Stimulated activated CD4-positive, alpha-beta T cell treated with anti-CD3 and anti-CD28 coated beads, Interleukin-1b, Interleukin-23, amount 100 ng/mL, for 24 hours (primary cell): ENCODE measurements at regions not wholly inside any gene's neighbourhood (a gene's known extent, or its start where the extent isn't known, plus 50 kb on each side); places are given as distances from the start of the nearest gene placed in this dataset.

ENCODE experiments used
- DNase-seq, 4 experiments: peaks; one replicate each; pipeline ENCODE4 v3.0.0-alpha.2; 2020; ENCODE audit warnings: low read depth in 4 of 4, low spot score in 1 of 4

DNA sequence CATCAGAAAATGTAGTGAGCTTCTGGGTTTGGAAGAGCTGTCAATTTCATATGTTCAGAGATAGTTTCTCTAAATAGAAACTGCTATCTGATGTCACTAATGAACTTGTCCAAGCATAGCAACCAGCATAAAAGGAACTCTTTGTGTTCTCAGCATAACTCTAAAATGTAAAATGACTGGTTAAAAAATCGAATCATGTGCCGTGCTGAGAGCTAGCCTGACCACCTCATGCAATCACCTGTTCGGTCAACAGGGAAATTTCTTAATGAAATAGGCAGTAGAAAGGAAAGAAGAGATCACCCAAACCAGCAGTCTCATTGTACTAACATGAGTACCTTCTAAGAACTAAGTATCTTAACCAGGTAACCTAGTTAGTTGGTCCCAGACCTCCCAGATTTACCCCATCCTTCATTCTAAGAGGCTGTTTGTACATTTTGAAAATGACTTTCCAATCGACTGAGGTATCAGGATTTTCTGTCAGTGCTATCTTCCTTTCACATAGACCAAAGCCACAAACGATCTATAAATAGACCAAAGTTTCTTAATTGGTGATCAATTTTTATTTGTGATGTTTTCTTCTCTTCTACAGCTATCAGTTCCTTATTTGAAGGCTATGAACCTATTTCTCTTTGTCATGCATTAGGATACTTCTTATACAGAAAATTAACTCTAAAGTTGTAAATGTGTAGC is 147.3 kb downstream of the TLR5 start:
- no peak for DNase-seq

DNA sequence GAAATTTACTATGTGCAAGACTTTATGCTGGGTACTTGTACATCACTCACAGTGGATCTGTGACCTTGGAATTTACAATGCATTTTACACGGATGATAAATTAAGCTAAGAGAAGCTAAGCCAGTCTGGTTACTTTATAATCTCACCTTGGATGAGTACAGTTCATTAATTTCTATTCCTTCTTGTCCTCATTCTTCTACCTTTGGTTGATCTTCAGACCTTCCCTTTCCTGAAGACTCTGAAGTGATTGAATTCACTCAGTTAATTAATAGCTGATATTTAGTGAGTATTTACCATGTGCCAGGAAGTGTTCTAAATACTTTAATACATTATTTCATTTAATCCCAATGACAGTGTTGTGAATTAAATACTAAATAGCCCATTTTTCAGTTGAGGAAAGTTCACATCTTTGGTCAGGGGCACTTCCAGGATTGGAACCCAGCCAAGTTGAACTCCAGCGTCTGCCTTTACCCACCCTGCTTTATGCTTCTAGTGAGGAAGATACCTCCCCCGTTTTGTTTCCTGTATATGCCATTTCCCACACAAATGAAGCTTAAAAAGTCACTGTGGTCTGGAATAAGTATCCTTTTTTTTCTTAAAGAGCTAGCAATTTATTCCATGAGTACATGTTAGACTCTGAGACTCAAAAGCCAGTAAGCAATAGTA is 146.6 kb downstream of the TLR5 start:
- DNase-seq = no peak

DNA sequence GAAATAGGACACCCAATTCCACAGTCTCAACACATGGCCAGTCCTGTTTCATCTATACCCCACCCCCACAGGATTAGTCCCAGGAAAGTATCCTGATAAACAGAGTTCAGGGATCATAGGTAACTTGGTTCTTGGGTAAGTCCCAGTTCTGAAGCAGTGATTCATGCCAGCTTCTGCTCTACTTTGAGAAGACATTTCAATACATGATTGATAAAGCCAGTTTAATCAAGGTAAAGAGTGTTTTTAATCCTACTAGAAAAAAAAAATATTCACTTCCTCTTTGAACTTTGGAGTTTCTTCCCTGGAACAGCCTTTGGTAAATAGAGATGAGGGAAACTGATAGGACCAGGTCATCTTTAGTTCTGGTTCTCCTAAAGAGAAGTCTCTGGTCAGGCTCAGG is 142.4 kb downstream of the TLR5 start:
- no peak for DNase-seq

DNA sequence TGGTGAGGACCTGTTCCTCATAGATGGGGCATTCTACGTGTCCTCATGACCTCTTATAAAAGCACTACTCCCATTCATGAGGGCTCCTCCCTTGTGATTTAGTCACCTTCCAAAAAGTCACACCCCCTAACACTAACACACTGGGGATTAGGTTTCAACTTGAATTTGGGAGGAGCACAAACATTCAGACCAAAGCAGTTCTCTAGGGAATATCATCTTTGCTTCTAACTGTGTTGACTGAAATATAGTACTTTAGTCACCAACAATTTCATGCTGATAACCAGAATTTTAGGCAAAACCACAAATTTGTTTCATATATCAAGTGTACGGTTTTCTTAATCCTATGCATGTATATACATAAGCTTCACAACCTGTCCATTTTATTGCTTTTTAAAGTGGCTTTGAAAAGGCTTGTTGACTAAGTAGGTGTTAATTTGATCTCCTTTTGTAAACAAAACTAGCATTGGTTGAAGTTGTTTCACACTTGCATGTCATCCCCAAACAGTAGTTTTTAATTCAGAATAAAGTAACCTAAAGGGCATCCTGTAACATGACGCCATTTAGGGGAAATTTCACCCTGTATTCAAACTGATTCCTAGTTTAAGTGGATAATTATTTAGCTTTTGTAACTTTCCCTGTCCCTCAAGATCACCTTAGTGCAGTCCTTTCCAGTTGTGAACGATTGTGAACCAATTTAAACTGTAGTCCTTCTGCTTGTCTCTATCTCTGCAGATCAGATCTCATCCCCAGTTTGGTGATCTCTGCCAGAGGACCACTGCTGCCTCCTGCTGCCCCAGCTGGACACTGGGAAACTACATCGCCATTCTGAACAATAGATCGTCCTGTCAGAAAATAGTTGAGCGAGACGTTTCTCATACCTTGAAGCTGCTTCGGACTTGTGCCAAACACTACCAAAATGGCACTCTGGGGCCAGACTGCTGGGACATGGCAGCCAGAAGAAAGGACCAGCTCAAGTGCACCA is 141.1 kb downstream of the TLR5 start:
- no peak for DNase-seq

DNA sequence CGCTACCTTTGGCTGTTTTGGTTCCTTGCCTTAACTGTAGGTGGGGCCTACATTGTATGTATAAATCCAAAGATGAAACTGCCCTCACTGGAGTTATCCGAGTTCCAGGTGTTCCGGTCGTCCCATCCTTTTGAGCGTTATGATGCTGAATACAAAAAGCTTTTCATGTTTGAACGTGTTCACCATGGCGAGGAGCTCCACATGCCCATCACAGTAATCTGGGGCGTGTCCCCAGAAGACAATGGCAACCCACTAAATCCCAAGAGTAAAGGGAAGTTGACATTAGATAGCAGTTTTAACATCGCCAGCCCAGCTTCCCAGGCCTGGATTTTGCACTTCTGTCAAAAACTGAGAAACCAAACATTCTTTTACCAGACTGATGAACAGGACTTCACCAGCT is 139.5 kb downstream of the TLR5 start:
- no peak for DNase-seq

GRCh38 chr1:223006371-223006770 is 136.7 kb downstream of the TLR5 start:
- no peak for DNase-seq

- no peak for DNase-seq
Observed at GRCh38 chr1:223006917-223007648, 136.0 kb downstream of the TLR5 start.

DNA sequence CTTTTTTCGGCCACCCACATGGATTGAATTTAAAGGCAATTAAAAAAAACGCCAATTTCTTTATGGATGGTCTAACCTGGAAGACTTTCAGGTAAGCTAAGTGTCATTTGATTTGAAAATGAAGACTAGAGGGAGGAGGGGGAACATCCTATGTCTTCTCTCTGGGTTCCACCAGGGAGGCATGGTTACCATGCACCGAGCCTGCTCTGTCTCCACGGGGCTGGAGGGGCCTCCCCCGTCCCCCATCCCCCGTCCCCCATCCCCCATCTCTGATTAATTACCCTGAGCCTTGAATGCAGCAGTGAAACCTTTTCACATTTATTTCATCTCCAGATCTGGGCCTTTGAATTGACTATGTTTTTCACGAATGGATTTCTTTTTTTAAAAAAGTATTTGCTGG is 135.1 kb downstream of the TLR5 start:
- DNase-seq = no peak

- no peak for DNase-seq
Observed at GRCh38 chr1:223008808-223009207, 134.2 kb downstream of the TLR5 start.

- no peak for DNase-seq
Observed at GRCh38 chr1:223009406-223009805, 133.6 kb downstream of the TLR5 start.

DNA sequence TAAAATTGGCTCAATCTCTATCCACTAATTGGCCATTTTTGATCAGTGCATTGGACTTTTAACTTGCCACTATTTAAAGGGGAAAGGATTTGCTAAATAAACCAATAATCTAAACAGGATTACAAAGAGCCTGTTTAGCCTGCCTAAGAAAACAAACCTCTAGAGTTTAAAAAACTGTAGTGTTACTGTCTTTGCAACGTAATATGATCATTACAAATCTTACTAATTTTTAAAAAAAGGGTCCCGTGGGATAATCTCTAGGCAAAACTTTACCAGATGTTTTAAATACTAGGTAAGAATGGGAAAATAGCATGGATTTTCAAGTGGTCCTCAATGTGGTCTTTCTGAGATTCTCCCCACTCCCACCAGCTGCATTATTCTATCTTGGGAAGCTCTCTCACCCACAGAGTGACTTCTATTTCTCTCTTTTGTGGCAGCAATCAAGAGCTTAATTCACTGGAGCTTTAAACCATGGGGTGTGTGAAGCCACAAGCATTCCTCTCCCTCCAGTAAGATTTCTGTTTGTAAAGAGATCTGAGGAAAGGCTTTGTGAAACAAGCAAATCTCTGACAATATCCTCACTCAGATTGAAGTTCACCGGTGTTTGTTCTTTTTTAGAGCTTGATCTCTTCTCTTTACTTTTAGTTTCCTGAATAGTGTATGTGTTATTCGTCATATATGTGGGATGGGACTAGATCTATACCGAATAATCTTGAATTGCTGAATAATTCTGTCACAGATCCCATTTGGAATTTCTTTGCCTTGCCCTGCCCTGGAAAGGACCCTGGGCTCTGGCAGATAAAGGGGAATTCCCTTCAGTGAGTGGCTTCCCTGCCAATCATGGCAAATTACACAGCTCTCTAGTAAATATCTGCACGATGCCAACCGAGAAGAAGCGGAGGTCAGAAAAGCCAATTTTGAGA is 132.2 kb downstream of the TLR5 start:
- no peak for DNase-seq

DNA sequence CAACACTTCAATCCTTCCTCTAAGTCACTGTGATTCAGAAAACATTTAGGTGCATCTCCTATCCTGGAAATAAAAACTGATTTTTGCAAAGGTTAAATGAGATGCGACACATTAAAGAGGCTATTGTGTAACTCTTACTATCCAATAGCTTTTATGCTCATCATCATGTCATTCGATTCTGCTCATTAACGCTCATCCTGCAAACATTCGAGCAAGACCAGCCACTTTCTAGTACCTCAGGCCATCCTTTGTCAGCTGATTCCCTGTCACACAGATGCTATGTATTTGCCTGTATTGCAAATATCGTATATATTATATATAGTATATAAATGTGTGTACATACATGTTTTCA is 131.6 kb downstream of the TLR5 start:
- no peak for DNase-seq

DNA sequence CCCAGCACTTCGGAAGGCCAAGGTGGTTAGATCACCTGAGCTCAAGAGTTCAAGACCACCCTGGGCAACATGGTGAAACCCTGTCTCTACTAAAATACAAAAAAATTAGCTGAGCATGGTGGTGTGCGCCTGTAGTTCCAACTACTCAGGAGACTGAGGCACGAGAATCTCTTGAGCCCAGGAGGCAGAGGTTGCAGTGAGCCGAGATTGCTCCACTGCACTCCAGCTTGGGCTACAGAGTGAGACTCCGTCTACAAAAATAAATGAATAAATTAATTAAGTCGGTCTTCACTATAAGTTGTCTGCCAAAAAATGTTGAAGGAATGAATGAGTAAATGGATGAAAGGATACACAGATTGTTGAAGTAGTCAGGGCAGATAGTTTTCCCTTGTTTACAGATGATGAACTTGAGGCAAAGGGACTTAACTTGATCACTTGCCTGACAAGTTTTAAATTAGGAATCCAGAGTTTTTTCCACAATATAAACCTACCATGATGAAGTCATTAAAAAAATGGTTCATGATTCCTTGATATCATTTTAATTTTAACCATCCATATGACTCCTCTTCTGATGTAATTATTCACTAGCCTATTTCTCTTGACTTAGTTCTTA is 130.8 kb downstream of the TLR5 start:
- no peak for DNase-seq

GRCh38 chr1:223012938-223013337 is 130.1 kb downstream of the TLR5 start:
- DNase-seq = no peak

GRCh38 chr1:223014142-223014873 is 128.7 kb downstream of the TLR5 start:
- no peak for DNase-seq

DNA sequence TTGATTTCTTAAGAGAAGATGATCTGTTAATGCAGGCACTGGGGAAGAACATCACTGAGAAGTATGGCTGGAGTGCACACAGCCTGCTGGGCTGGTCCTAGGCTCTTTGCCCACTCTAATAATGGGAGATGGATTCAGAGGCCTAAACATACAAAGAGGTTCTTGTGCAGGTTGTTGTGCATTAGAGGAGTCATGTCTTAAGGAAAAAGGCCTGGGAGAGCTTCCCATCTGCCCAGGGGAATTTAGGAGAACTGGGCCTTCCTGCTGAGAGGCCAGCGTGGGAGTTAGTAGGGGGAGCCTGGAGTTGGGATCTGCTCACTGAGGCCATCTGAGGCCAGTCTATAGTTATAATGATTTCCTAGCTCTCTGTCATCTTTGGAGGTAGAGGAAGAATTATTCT is 126.7 kb downstream of the TLR5 start:
- DNase-seq = no peak

GRCh38 chr1:223016890-223017289 is 126.2 kb downstream of the TLR5 start:
- DNase-seq = no peak

- DNase-seq = no peak
Observed at GRCh38 chr1:223017291-223017690, 125.8 kb downstream of the TLR5 start.

GRCh38 chr1:223018534-223018933 is 124.5 kb downstream of the TLR5 start:
- no peak for DNase-seq
